ENCODE measurements at regions not wholly inside any gene's neighbourhood (a gene's known extent, or its start where the extent isn't known, plus 50 kb on each side); places are given as distances from the start of the nearest gene placed in this dataset.

DNA sequence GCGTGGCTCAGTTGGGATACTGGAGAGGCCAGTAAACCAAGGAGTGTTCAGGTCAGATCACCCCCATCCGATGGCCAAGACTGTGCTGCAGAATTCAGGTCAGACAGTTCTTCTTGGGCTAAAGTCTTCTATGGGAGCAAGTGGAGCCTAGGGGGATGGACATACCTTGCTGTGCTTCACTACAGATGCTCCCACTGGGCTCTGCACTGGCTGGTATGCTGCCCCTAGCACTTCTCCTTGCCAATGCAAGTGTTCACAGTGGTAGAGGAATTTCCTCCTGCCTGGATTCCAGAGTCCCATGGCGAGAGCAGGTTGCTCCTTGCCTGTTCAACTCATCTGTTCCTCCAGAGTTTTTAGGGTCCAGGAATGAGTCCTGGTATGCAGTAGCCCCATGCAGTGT is 134.2 kb upstream of the EDIL3 start:
- TF ChIP-seq, protein P1, sequence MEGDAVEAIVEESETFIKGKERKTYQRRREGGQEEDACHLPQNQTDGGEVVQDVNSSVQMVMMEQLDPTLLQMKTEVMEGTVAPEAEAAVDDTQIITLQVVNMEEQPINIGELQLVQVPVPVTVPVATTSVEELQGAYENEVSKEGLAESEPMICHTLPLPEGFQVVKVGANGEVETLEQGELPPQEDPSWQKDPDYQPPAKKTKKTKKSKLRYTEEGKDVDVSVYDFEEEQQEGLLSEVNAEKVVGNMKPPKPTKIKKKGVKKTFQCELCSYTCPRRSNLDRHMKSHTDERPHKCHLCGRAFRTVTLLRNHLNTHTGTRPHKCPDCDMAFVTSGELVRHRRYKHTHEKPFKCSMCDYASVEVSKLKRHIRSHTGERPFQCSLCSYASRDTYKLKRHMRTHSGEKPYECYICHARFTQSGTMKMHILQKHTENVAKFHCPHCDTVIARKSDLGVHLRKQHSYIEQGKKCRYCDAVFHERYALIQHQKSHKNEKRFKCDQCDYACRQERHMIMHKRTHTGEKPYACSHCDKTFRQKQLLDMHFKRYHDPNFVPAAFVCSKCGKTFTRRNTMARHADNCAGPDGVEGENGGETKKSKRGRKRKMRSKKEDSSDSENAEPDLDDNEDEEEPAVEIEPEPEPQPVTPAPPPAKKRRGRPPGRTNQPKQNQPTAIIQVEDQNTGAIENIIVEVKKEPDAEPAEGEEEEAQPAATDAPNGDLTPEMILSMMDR (IDR thresholded peaks at IDR 0.05; ENCODE audit: low read depth, low read length): no peak
- TF ChIP-seq, protein P2, sequence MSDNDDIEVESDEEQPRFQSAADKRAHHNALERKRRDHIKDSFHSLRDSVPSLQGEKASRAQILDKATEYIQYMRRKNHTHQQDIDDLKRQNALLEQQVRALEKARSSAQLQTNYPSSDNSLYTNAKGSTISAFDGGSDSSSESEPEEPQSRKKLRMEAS (IDR thresholded peaks at IDR 0.05; ENCODE audit: low read depth, low read length): no peak
- TF ChIP-seq POLR2A (IDR thresholded peaks at IDR 0.05; ENCODE audit: extremely low read depth, insufficient read length) (no peak), MYC (IDR thresholded peaks at IDR 0.05; ENCODE audit: low read depth, low read length) (no peak)
